GM12878 (cell line): ENCODE measurements at regions not wholly inside any gene's neighbourhood (a gene's known extent, or its start where the extent isn't known, plus 50 kb on each side); places are given as distances from the start of the nearest gene placed in this dataset.

Experiments
- ATAC-seq: fragments of 200-7000 bp; cut with Tn5 transposase; 3 replicates; pipeline ENCODE4 v1.9.1; 2020; ENCODE audit warnings: mild to moderate bottlenecking, moderate library complexity
- BruUV-seq: library from RNA; stranded (reverse); fragments of 400-500 nt; replicated peaks from 2 replicates; lab custom pipeline; 2021; lab: Mats Ljungman, UMichigan
- CTCF ChIA-PET: fragments of 300-600 bp; sonication (Branson Sonifier 250); formaldehyde crosslinking; extraction: SDS; loops from one replicate; lab custom pipeline; 2021; ENCODE audit warnings: inconsistent platforms; lab: Yijun Ruan, JAX
- POLR2A ChIA-PET: fragments of 350-600 bp; formaldehyde crosslinking; extraction: SDS; loops from one replicate; lab custom pipeline; 2021; ENCODE audit warnings: inconsistent platforms; lab: Charles Lee
- RAD21 ChIA-PET: fragments of 300-600 bp; sonication (Branson Sonifier 250); formaldehyde crosslinking; loops from one replicate; lab custom pipeline; 2023; ENCODE audit warnings: antibody characterized with exemption; ENCODE audit not compliant: unreplicated experiment; lab: Charles Lee
- SMC1A ChIA-PET: fragments of 300-600 bp; sonication (Branson Sonifier 250); formaldehyde crosslinking; loops from one replicate; lab custom pipeline; 2023; ENCODE audit not compliant: unreplicated experiment, uncharacterized antibody; lab: Charles Lee
- DNase-seq: peaks from one replicate; pipeline ENCODE4 v3.0.0-alpha.2; 2011; ENCODE audit warnings: low read depth, low spot score
- FAIRE-seq: peaks from 3 replicates; lab custom pipeline; 2011; peaks lifted over from hg19 to GRCh38; lab: Jason Lieb, UNC
- H2AFZ ChIP-seq: 2 replicates; pipeline ENCODE4 v1.6.0; 2011; ENCODE audit warnings: low read depth, low read length, control low read depth; ENCODE audit not compliant: control insufficient read depth
- H3K27ac ChIP-seq: 2 replicates; pipeline ENCODE4 v1.5.1; 2011; ENCODE audit warnings: control low read depth; ENCODE audit not compliant: control insufficient read depth, insufficient read depth
- H3K27me3 ChIP-seq, 2 experiments: replicated peaks in 1 of 2; 2 replicates each; pipeline versions ENCODE4 v1.6.0 to v1.6.1; 2011; ENCODE audit warnings: low read length in 1 of 2; ENCODE audit not compliant: control insufficient read depth in 2 of 2, insufficient read depth in 2 of 2
- H3K36me3 ChIP-seq, 2 experiments: 2 replicates each; pipeline ENCODE4 v1.5.1; 2011; ENCODE audit warnings: low read length in 1 of 2; ENCODE audit not compliant: control insufficient read depth in 2 of 2, insufficient read depth in 2 of 2
- H3K4me1 ChIP-seq: 2 replicates; pipeline ENCODE4 v1.6.1; 2011; ENCODE audit warnings: mild to moderate bottlenecking, low read length, moderate library complexity, mixed read lengths; ENCODE audit not compliant: control insufficient read depth, insufficient read depth
- H3K4me2 ChIP-seq: 2 replicates; pipeline ENCODE4 v1.6.0; 2011; ENCODE audit warnings: control low read depth; ENCODE audit not compliant: control insufficient read depth, insufficient read depth
- H3K4me3 ChIP-seq: fragments of 200-600 bp; sonication (generic); 2 replicates; pipeline ENCODE4 v1.5.1; 2016
- H3K79me2 ChIP-seq: 2 replicates; pipeline ENCODE4 v1.6.0; 2011; ENCODE audit warnings: low read length; ENCODE audit not compliant: control insufficient read depth, insufficient read depth
- H3K9ac ChIP-seq: 2 replicates; pipeline ENCODE4 v1.8.0; 2011; ENCODE audit warnings: low read length, control low read depth, mixed read lengths; ENCODE audit not compliant: control insufficient read depth, insufficient read depth
- H3K9me3 ChIP-seq: replicated peaks from 3 replicates; pipeline ENCODE4 v1.5.1; 2011; ENCODE audit warnings: mild to moderate bottlenecking, low read length; ENCODE audit not compliant: control insufficient read depth, insufficient read depth
- H4K20me1 ChIP-seq: 2 replicates; pipeline ENCODE4 v1.6.0; 2011; ENCODE audit not compliant: control insufficient read depth, insufficient read depth
- CREB1 ChIP-seq: IDR thresholded peaks from 2 replicates; pipeline ENCODE4 v1.6.1; 2012; ENCODE audit warnings: low read depth, mild to moderate bottlenecking, inconsistent platforms
- ELK1 ChIP-seq: IDR thresholded peaks from 2 replicates; pipeline ENCODE4 v1.6.1; 2012; ENCODE audit warnings: low read depth, low read length, improper control_type of control experiment
- FOS ChIP-seq: IDR thresholded peaks from 3 replicates; pipeline ENCODE4 v1.6.1; 2011; ENCODE audit warnings: borderline replicate concordance; ENCODE audit not compliant: insufficient read length; ENCODE audit errors: extremely low read depth
- NFIC ChIP-seq: IDR thresholded peaks from 2 replicates; pipeline ENCODE4 v1.6.1; 2012; ENCODE audit warnings: low read depth, mild to moderate bottlenecking, inconsistent platforms, low read length, moderate library complexity
- RELB ChIP-seq: fragments of 450-650 bp; IDR thresholded peaks from 2 replicates; pipeline ENCODE4 v1.6.1; 2017; ENCODE audit warnings: low read depth, mild to moderate bottlenecking, moderate library complexity
- RFX5 ChIP-seq: IDR thresholded peaks from 2 replicates; pipeline ENCODE4 v1.6.1; 2011; ENCODE audit warnings: low read depth, low read length, improper control_type of control experiment
- RUNX3 ChIP-seq: IDR thresholded peaks from 2 replicates; pipeline ENCODE4 v1.6.1; 2012; ENCODE audit warnings: low read length, inconsistent platforms
- SIX5 ChIP-seq: IDR thresholded peaks from 2 replicates; pipeline ENCODE4 v1.6.1; 2011; ENCODE audit warnings: mild to moderate bottlenecking, low read depth, low read length, moderate library complexity; ENCODE audit not compliant: severe bottlenecking
- STAT1 ChIP-seq: fragments of 450-650 bp; conservative IDR thresholded peaks from 2 replicates; pipeline ENCODE4 v1.6.1; 2014; ENCODE audit warnings: antibody characterized with exemption, mild to moderate bottlenecking
- SUZ12 ChIP-seq: fragments of 200-600 bp; sonication (generic); IDR thresholded peaks from one replicate; pipeline ENCODE4 v1.6.1; 2018; ENCODE audit warnings: antibody characterized with exemption, mild to moderate bottlenecking; ENCODE audit not compliant: unreplicated experiment
- ZBTB4 ChIP-seq: fragments of 450-650 bp; formaldehyde crosslinking; IDR thresholded peaks from 2 replicates; pipeline ENCODE4 v1.4.0; 2022; ENCODE audit warnings: mild to moderate bottlenecking, moderate library complexity
- ZNF274 ChIP-seq: IDR thresholded peaks from one replicate; pipeline ENCODE4 v1.8.0; 2011; ENCODE audit not compliant: insufficient read length, insufficient read depth
- WGBS: methylation state at CpG from one replicate; pipeline ENCODE4 v1.1.6; 2016; ENCODE audit warnings: low lambda C conversion rate; ENCODE audit not compliant: insufficient replicate concordance, insufficient coverage; ENCODE audit errors: missing lambda C conversion rate; 5-methylcytosine and 5-hydroxymethylcytosine counted together
- in situ Hi-C: fragments of 300-500 bp; cut with MboI; formaldehyde crosslinking; loops from 9 replicates; pipeline ENCODE4 v1.14.3; 2018; ENCODE audit warnings: mixed read lengths
- intact Hi-C: fragments of 100-400 bp; cut with micrococcal nuclease; formaldehyde crosslinking; loops from one replicate; pipeline ENCODE4 v1.14.2; 2022; ENCODE audit not compliant: unreplicated experiment

GRCh38 chr5:13143214-13143613 lies 801.3 kb downstream of the DNAH5 start (continued):
- no peak for TF ChIP-seq ELK1

- Histone ChIP-seq H3K9ac (no peak overlapping the region), H4K20me1 (no peaks in the 10 kb centered on the region), H3K79me2 (no peaks in the 10 kb centered on the region), H3K4me3 (no peak overlapping the region), H3K36me3 (no peaks in the 10 kb centered on the region), H3K4me2 (no peak overlapping the region), H2AFZ (no peak overlapping the region), H3K4me1 (no peaks in the 10 kb centered on the region), H3K27ac (no peak overlapping the region), H3K27me3 (no peaks in the 10 kb centered on the region), H3K9me3 (no peaks in the 10 kb centered on the region)
- no peak for TF ChIP-seq CREB1
- no peak for TF ChIP-seq STAT1
- no peak for TF ChIP-seq SUZ12
- TF ChIP-seq ZBTB4, result no peak
- TF ChIP-seq NFIC, result no peak
- TF ChIP-seq FOS, result no peak
- TF ChIP-seq RFX5, result no peak
- TF ChIP-seq SIX5, result no peak
- TF ChIP-seq RELB, result no peak
- TF ChIP-seq ZNF274, result no peak
- no peak for TF ChIP-seq RUNX3
- intact Hi-C loops, result no loop called here
- BruUV-seq, result no TSS peak
- ChIA-PET POLR2A (no interaction called here), RAD21 (no interaction called here), CTCF (no interaction called here), SMC1A (no interaction called here)
- no peak for DNase-seq
- WGBS, result 19% methylated on average over 2 of the region's 2 CpGs
- no peak for FAIRE-seq
- no peak for ATAC-seq
- in situ Hi-C loops, result no loop called here
Measured at GRCh38 chr5:13133951-13134350, 810.5 kb downstream of the DNAH5 start.
